ENCODE measurements at regions not wholly inside any gene's neighbourhood (a gene's known extent, or its start where the extent isn't known, plus 50 kb on each side); places are given as distances from the start of the nearest gene placed in this dataset.

DNA sequence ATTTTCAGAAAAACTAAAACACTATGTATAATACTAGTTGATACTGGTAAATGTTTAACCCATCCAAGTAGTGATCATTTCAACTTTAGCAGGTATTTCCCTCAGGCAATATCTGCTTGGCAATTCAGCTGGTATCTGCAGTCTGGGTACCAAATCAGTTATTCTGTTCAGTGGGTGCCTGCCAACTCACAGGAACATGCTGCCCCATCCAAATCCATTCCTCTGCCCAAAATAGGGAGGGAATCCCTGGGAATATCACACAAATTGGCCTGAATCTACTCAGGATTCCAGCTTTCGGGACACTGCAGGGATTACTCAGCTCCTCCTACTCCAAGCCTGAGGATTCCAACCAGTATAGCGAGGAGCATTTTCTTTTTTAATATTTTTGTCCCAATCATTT, 61.7 kb upstream of the PDE4D start:
- DNase-seq, result no peak

DNA sequence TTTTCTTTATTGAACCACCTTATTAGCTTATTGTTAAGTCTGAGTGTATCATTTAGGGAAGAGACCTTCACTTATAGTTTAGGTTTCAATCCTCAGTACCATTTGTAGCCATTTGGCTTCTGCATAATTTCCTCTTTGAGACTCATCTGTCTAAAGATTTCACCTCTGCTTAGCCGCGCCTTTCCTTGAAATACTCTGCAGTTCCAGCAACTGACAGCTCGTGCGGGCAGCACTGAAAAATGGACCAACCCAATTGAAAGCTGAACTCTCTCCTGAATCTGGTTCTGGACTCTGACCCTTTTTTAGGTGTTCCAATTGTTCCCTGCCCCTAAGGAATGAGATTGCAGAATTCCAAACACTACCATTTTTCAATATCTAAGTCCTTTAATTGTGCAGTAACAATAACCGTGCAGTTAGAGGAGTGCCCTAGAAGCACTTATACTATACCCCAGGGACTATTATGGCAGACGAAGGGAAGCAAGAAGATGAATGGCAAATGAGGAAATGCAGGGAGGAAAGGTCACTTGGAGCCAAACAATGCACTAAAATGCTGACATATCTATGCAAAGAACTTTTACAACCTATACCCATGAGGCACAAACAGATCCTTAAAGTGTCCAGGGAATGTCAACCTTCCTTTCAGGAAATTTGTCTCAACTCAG, 50.1 kb upstream of the PDE4D start:
- DNase-seq, result peak; percentile 2

Measured in left kidney (tissue), 1 donor.